ENCODE measurements at regions not wholly inside any gene's neighbourhood (a gene's known extent, or its start where the extent isn't known, plus 50 kb on each side); places are given as distances from the start of the nearest gene placed in this dataset.

DNA sequence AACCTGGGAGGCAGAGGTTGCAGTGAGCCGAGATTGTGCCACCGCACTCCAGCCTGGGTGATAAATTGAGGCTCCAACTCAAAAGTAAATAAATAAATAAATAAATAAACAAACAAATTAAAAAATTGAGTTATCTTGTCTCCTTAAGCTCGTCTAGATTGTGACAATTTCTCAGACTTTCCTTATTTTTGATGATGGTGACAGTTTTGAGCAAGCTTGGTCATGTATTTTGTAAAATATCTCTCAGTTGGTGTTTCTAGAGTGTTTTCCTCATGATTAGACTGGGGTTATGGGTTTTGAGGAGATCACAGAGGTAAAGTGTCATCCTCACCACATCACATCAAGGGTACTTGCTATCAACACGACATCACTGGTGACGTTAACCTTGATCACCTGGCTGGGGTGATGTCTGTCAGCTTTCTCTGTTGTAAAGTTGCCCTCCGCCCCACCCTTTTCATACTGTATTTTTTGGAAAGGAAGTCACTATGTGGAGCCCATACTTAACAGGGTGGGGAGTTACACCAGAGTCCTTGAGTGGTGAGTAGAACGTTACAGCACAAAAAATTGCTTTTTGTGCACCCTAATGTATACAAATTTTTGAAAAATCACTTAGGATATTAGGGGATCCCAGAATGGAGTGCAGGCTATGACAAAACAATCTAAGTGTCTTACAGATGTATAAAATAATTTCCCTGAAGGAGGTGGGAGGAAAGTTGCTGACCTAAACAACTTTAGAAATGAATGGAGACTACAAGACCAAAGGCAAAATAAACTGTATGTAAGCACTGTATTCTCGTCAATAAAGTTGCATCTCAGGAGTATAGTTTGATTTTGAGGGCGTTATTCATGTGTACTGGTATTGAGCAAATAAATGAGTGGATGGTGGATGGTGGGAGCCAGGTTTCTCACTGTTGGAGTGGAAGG lies 116.4 kb upstream of the SGK1 start:
- WGBS, 2 experiments (ENCODE audit: low coverage in 1 of 2, low lambda C conversion rate in 2 of 2, missing lambda C conversion rate in 2 of 2), result 94 to 96% methylated on average over 9 of the region's 9 CpGs
- H3K27me3 ChIP-seq (replicated peaks; ENCODE audit: insufficient read depth), result no peaks in the 10 kb centered on the region
- TF ChIP-seq EZH2 (IDR thresholded peaks at IDR 0.05; ENCODE audit: insufficient read depth, poor library complexity, severe bottlenecking) (no peak), EZH2phosphoT487 (IDR thresholded peaks at IDR 0.05; ENCODE audit: insufficient read depth, low read depth) (no peak)
- H3K4me3 ChIP-seq, result no peak overlapping the region
- H3K9me3 ChIP-seq (ENCODE audit: low read depth), result no peaks in the 10 kb centered on the region
- no peaks in the 10 kb centered on the region for H4K20me1 ChIP-seq (ENCODE audit: insufficient read depth)
- H3F3A ChIP-seq (ENCODE audit: insufficient read depth), result peaks cover 40% of the 10 kb centered on the region
- no peaks in the 10 kb centered on the region for H3K79me2 ChIP-seq (ENCODE audit: insufficient read depth)
- peaks cover 36% of the 10 kb centered on the region for H3K4me1 ChIP-seq (ENCODE audit: insufficient read depth)
- no peak overlapping the region for H2AFZ ChIP-seq
- in situ Hi-C loops (cut with MboI), result loop anchor here (25.0 kb wide), 1 partner anchor 378 kb away; no protein-coding TSS in a partner anchor
- H3K36me3 ChIP-seq (ENCODE audit: low read depth), result no peaks in the 10 kb centered on the region
- H3K9me2 ChIP-seq (ENCODE audit: insufficient read depth), result no peaks in the 10 kb centered on the region
- DNase-seq, result no peak
- no peak overlapping the region for H3K9ac ChIP-seq
- H3K27ac ChIP-seq, result no peak overlapping the region
- H3K4me2 ChIP-seq (ENCODE audit: unreplicated experiment), result no peak overlapping the region

DNA sequence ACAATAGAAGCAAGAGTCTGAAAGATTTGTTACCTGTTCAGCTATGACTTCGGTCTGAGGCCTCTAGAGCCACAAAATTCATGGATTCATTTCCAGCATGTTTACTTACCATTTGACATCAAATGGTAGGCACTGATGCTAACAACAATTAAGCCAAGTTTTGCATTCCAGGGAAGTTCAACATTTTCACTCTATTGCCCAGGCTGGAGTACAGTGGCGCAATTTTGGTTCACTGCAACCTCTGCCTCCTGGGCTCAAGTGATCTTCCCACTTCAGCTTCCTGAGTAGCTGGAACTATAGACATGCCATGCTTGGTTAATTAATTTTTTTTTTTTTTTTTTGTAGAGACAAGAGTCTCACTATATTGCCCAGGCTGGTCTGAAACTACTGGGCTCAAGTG lies 114.1 kb upstream of the SGK1 start:
- no peak for TF ChIP-seq EZH2phosphoT487 (IDR thresholded peaks at IDR 0.05; ENCODE audit: insufficient read depth, low read depth)
- no peak for TF ChIP-seq EZH2 (IDR thresholded peaks at IDR 0.05; ENCODE audit: insufficient read depth, poor library complexity, severe bottlenecking)
- H3K36me3 ChIP-seq (ENCODE audit: low read depth), result no peaks in the 10 kb centered on the region
- H2AFZ ChIP-seq, result no peak overlapping the region
- no peak overlapping the region for H3K4me2 ChIP-seq (ENCODE audit: unreplicated experiment)
- no peaks in the 10 kb centered on the region for H3K9me3 ChIP-seq (ENCODE audit: low read depth)
- H3K27me3 ChIP-seq (replicated peaks; ENCODE audit: insufficient read depth), result no peaks in the 10 kb centered on the region
- no peaks in the 10 kb centered on the region for H3K9me2 ChIP-seq (ENCODE audit: insufficient read depth)
- WGBS, 2 experiments (ENCODE audit: low coverage in 1 of 2, low lambda C conversion rate in 2 of 2, missing lambda C conversion rate in 2 of 2), result 67 to 75% methylated on average over 2 of the region's 2 CpGs
- DNase-seq, result no peak
- H3K4me1 ChIP-seq (ENCODE audit: insufficient read depth), result peaks cover 27% of the 10 kb centered on the region
- in situ Hi-C loops (cut with MboI), result loop anchor here (25.0 kb wide), 1 partner anchor 380 kb away; no protein-coding TSS in a partner anchor
- peak overlapping the region; percentile 49 for H3K27ac ChIP-seq
- H3K9ac ChIP-seq, result no peak overlapping the region
- no peaks in the 10 kb centered on the region for H3K79me2 ChIP-seq (ENCODE audit: insufficient read depth)
- peaks cover 28% of the 10 kb centered on the region for H3F3A ChIP-seq (ENCODE audit: insufficient read depth)
- no peaks in the 10 kb centered on the region for H4K20me1 ChIP-seq (ENCODE audit: insufficient read depth)
- H3K4me3 ChIP-seq, result no peak overlapping the region

DNA sequence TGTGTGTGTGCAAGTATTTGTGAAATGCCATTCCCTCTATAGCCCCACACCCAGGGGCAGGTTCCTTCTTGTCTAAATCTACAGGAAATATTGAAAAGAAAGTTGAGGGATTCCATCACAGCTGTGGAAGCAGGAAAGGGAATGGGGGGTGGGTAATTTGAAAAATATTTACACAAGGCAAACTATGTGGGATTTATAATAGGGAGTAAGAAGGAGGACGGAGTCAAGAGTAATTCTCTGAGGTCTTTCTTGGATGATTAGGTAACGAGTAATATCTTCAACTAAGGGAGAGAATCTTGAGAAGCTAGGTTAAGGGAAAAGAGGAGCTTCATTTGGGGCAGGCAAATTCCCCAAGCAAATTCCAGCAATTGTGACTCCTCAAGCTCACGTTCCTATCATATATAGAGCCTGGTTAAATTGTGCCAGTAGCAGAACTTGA lies 113.5 kb upstream of the SGK1 start:
- 34 to 36% methylated on average over 3 of the region's 3 CpGs for WGBS, 2 experiments (ENCODE audit: low coverage in 1 of 2, low lambda C conversion rate in 2 of 2, missing lambda C conversion rate in 2 of 2)
- Histone ChIP-seq H3K79me2 (ENCODE audit: insufficient read depth) (no peaks in the 10 kb centered on the region), H4K20me1 (ENCODE audit: insufficient read depth) (no peaks in the 10 kb centered on the region), H2AFZ (0 out of 2 replicates have a peak overlapping the region, but pooled peaks have one; percentile 14), H3K27ac (peak overlapping the region; percentile 49), H3K4me1 (ENCODE audit: insufficient read depth) (peaks cover 21% of the 10 kb centered on the region), H3K27me3 (replicated peaks; ENCODE audit: insufficient read depth) (no peaks in the 10 kb centered on the region), H3K9me3 (ENCODE audit: low read depth) (no peaks in the 10 kb centered on the region), H3K4me2 (ENCODE audit: unreplicated experiment) (peak overlapping the region; percentile 6), H3K36me3 (ENCODE audit: low read depth) (no peaks in the 10 kb centered on the region), H3K9ac (no peak overlapping the region), H3K4me3 (no peak overlapping the region), H3K9me2 (ENCODE audit: insufficient read depth) (no peaks in the 10 kb centered on the region), H3F3A (ENCODE audit: insufficient read depth) (peaks cover 22% of the 10 kb centered on the region)
- DNase-seq, result peak; percentile 62
- no peak for TF ChIP-seq EZH2phosphoT487 (IDR thresholded peaks at IDR 0.05; ENCODE audit: insufficient read depth, low read depth)
- no peak for TF ChIP-seq EZH2 (IDR thresholded peaks at IDR 0.05; ENCODE audit: insufficient read depth, poor library complexity, severe bottlenecking)
- in situ Hi-C loops (cut with MboI), result loop anchor here (25.0 kb wide), 1 partner anchor 381 kb away; no protein-coding TSS in a partner anchor

DNA sequence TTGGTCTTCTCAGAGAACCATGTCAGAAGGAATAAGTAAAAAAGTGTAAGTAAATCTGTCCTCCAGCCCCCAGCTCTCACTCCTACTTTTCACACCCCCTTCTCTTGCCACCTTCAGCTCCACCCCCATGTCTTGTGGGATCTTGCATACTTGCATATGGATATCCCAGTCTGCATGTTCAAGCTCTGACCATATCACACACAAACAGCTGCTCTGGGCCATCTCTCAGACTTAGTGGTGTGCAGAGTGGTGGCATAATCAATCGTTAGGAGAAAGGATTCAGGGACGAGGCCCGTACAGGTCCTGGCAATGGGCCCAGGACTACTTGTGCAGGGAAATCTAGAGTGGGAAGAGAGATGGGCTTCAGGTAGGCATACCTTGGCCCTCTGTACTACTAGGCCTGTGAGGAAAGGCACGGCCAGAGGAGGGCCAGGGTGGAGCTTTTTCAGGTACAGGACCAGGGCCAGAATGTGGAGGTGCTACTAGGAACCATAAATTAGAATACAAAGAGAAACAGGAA lies 112.0 kb upstream of the SGK1 start:
- no peak overlapping the region for H3K4me3 ChIP-seq
- H3F3A ChIP-seq (ENCODE audit: insufficient read depth), result peaks cover 14% of the 10 kb centered on the region; the same call in 1 of the 2 replicates
- no peak overlapping the region for H3K9ac ChIP-seq
- no peak overlapping the region for H2AFZ ChIP-seq
- H3K4me2 ChIP-seq (ENCODE audit: unreplicated experiment), result no peak overlapping the region
- no peaks in the 10 kb centered on the region for H3K9me2 ChIP-seq (ENCODE audit: insufficient read depth)
- no peaks in the 10 kb centered on the region for H3K79me2 ChIP-seq (ENCODE audit: insufficient read depth)
- H3K4me1 ChIP-seq (ENCODE audit: insufficient read depth), result peaks cover 13% of the 10 kb centered on the region; the same call in 1 of the 2 replicates
- H3K36me3 ChIP-seq (ENCODE audit: low read depth), result no peaks in the 10 kb centered on the region
- TF ChIP-seq EZH2phosphoT487 (IDR thresholded peaks at IDR 0.05; ENCODE audit: insufficient read depth, low read depth), result no peak
- TF ChIP-seq EZH2 (IDR thresholded peaks at IDR 0.05; ENCODE audit: insufficient read depth, poor library complexity, severe bottlenecking), result no peak
- 90 to 94% methylated on average over 4 of the region's 4 CpGs for WGBS, 2 experiments (ENCODE audit: low coverage in 1 of 2, low lambda C conversion rate in 2 of 2, missing lambda C conversion rate in 2 of 2)
- no peaks in the 10 kb centered on the region for H4K20me1 ChIP-seq (ENCODE audit: insufficient read depth)
- no peak for DNase-seq
- in situ Hi-C loops (cut with MboI), result loop anchor here (25.0 kb wide), 1 partner anchor 382 kb away; no protein-coding TSS in a partner anchor
- no peaks in the 10 kb centered on the region for H3K27me3 ChIP-seq (replicated peaks; ENCODE audit: insufficient read depth)
- H3K9me3 ChIP-seq (ENCODE audit: low read depth), result no peaks in the 10 kb centered on the region
- H3K27ac ChIP-seq, result no peak overlapping the region
